ENCODE measurements at regions not wholly inside any gene's neighbourhood (a gene's known extent, or its start where the extent isn't known, plus 50 kb on each side); places are given as distances from the start of the nearest gene placed in this dataset.

DNA sequence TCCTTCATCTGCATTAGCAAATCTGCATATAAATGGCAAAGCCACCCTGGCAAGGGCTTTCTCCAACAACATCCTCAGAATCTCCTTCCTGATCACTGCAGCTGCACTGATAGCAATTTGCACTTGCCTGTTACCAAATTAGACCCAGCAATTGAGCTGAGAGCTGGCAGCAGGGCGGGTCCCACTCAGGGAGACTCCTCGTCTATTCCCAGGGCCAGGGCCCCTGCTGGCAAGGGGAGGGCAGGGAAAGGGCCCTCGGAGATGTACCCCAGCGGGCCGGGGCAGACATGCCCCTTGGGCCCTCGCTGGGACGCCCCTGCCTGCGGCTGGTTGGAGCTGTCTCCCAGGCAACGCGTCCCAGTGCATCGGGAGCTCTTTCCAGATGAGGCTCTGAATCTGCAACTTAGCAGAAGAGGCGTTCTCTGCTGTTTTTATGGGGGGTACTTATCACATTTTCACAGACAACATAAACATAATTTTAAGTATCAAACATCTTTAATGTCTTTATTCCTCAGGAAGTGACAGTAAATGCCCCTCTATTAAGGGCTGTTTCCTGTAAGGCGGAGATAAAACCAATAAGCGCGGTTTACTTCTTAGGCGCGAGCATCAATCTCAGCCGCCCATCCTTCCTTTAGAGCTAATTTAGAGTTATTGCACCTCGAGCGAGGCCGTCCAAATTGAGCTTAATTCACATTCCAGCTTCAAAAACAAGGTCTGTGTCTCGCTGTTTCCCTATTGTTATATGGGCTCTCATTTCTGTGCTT, 249.0 kb upstream of the PPP2R2D start:
- H3K4me3 Mint-ChIP-seq, result no peak overlapping the region
- H3K27ac Mint-ChIP-seq, result no peak overlapping the region
- DNase-seq, result no peak
- no peaks in the 10 kb centered on the region for H3K36me3 Mint-ChIP-seq (ENCODE audit: low read depth)
- H3K27me3 Mint-ChIP-seq, result peaks cover 4% of the 10 kb centered on the region
- H3K4me1 Mint-ChIP-seq, result no peaks in the 10 kb centered on the region
- CTCF ChIA-PET, result interaction anchor here (0.7 kb wide), 1 partner anchor 16 kb away, joined by 4 read pairs; no protein-coding TSS in a partner anchor
- no peaks in the 10 kb centered on the region for H3K9me3 Mint-ChIP-seq
- POLR2A ChIA-PET, result no interaction called here

DNA sequence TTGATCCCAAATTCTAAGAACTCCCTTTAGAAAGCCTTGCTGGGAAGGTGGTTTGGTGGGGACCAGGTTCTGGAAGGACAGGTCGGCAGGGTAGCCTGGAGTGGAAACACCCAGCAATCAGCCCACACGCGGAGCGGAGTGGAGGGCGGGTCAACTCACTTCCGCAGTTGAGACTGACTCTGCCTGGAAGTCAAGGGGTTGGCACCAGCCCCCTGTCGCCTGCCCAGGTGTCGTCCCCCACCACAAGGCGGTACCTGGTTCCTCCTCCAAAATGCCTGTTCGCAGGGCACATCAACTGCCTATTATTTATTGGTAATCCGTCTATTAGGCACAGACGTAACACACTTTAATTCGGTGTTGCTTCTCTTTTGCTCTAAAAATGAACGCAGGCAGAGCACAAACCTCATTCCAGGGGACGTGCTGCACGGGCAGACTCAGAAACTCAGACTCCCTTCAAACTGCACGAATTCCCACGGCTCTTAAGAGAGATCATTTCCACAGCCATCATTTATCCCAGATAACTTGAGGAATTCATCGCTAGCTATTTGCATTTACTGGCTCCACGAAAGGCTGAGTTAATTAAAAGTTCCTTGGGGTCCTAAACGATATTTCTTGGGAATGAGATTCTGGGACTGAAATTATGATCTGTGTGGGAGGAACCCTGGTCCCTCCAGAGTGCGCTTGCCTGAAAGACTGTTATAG, 248.2 kb upstream of the PPP2R2D start:
- ChIA-PET POLR2A (no interaction called here), CTCF (interaction anchor here (0.7 kb wide), 1 partner anchor 17 kb away, joined by 4 read pairs; no protein-coding TSS in a partner anchor)
- no peaks in the 10 kb centered on the region for H3K36me3 Mint-ChIP-seq (ENCODE audit: low read depth)

GRCh38 chr10:131653140-131653539, 247.7 kb upstream of the PPP2R2D start:
- Mint-ChIP-seq H3K4me3 (no peak overlapping the region), H3K27me3 (peaks cover 4% of the 10 kb centered on the region), H3K36me3 (ENCODE audit: low read depth) (no peaks in the 10 kb centered on the region), H3K4me1 (no peaks in the 10 kb centered on the region), H3K27ac (no peak overlapping the region), H3K9me3 (no peaks in the 10 kb centered on the region)
- CTCF ChIA-PET, result no interaction called here
- DNase-seq, result no peak
- POLR2A ChIA-PET, result no interaction called here

More for the DNA sequence above, 248.2 kb upstream of the PPP2R2D start:
- no peaks in the 10 kb centered on the region for H3K4me1 Mint-ChIP-seq
- no peak overlapping the region for H3K4me3 Mint-ChIP-seq
- peaks cover 4% of the 10 kb centered on the region for H3K27me3 Mint-ChIP-seq
- no peak for DNase-seq
- no peaks in the 10 kb centered on the region for H3K9me3 Mint-ChIP-seq
- H3K27ac Mint-ChIP-seq, result no peak overlapping the region

DNA sequence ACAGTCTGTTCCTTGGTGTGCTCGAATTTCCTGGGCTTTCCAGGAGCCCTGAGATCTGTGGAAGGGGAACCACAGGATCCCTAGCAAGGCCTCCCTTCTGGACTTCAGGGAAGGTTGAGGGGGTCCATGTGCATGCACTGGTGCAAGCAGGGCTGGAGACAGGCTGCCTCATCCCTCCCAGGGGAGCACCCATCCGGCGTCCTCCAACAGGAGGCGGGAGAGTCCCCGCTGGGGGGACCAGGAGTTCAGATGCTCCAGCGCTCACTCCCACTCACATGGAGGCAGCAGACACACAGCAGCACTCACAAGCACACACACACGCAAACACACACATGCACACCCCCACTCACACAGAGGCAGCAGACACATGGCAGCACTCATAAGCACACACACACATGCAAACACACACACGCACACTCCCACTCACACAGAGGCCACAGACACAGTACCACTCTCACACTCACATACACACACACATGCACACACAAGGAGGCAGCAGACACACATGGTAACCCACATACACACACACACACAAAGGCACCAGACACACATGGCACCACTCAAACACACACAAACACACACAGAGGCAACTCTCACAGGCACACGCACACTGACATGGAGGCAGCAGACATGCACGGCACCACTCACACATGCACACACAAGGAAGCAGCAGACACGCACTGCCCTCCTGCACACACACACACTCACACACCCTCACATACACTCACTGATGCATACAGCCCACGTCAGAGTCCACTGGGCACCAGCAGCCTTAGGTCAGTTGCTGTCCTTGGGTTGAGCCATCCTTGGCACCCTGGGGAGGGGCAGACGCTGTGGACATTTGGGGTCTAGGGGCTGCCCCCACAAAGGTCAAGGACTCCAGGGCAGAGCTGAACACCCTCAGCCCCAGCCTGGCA, 247.0 kb upstream of the PPP2R2D start:
- no peaks in the 10 kb centered on the region for H3K4me1 Mint-ChIP-seq
- no peaks in the 10 kb centered on the region for H3K9me3 Mint-ChIP-seq
- H3K27ac Mint-ChIP-seq, result no peak overlapping the region
- no peaks in the 10 kb centered on the region for H3K36me3 Mint-ChIP-seq (ENCODE audit: low read depth)
- no peak overlapping the region for H3K4me3 Mint-ChIP-seq
- H3K27me3 Mint-ChIP-seq, result peaks cover 4% of the 10 kb centered on the region
- DNase-seq, result no peak
- POLR2A ChIA-PET, result no interaction called here
- CTCF ChIA-PET, result no interaction called here

GRCh38 chr10:131654471-131655087, 246.2 kb upstream of the PPP2R2D start:
- H3K27me3 Mint-ChIP-seq, result peaks cover 4% of the 10 kb centered on the region
- H3K4me1 Mint-ChIP-seq, result no peaks in the 10 kb centered on the region
- H3K4me3 Mint-ChIP-seq, result no peak overlapping the region
- H3K9me3 Mint-ChIP-seq, result no peaks in the 10 kb centered on the region
- no peaks in the 10 kb centered on the region for H3K36me3 Mint-ChIP-seq (ENCODE audit: low read depth)
- POLR2A ChIA-PET, result no interaction called here
- CTCF ChIA-PET, result no interaction called here
- no peak overlapping the region for H3K27ac Mint-ChIP-seq
- no peak for DNase-seq

GRCh38 chr10:131655101-131655849, 245.5 kb upstream of the PPP2R2D start:
- Mint-ChIP-seq H3K27ac (no peak overlapping the region), H3K9me3 (no peaks in the 10 kb centered on the region), H3K27me3 (peaks cover 4% of the 10 kb centered on the region), H3K36me3 (ENCODE audit: low read depth) (no peaks in the 10 kb centered on the region), H3K4me3 (no peak overlapping the region), H3K4me1 (no peaks in the 10 kb centered on the region)
- ChIA-PET POLR2A (no interaction called here), CTCF (no interaction called here)
- no peak for DNase-seq

- H3K27ac Mint-ChIP-seq, result no peak overlapping the region
- POLR2A ChIA-PET, result no interaction called here
- H3K9me3 Mint-ChIP-seq, result no peaks in the 10 kb centered on the region
- peaks cover 4% of the 10 kb centered on the region for H3K27me3 Mint-ChIP-seq
- DNase-seq, result no peak
- no peaks in the 10 kb centered on the region for H3K36me3 Mint-ChIP-seq (ENCODE audit: low read depth)
- CTCF ChIA-PET, result no interaction called here
- no peaks in the 10 kb centered on the region for H3K4me1 Mint-ChIP-seq
- H3K4me3 Mint-ChIP-seq, result no peak overlapping the region
These were observed 244.8 kb upstream of the PPP2R2D start for GRCh38 chr10:131656009-131656408.

DNA sequence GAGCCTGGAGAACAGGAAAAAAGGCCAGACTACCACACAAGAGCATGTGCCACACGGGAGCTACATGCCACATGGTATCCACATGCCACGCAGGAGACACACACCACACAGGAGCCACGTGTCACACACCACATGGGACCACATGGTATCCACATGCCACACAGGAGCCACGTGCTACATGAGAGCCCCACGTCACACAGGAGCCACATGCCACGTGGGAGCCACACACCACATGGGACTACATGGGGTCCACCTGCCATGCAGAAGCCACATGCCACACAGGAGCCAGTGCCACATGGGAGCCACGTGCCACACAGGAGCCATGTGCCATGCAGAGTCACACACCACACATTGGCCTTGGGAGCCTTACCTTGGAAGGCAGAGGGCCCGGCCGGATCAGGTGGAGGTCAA, 244.4 kb upstream of the PPP2R2D start:
- Mint-ChIP-seq H3K27ac (no peak overlapping the region), H3K4me3 (no peak overlapping the region), H3K27me3 (peaks cover 4% of the 10 kb centered on the region), H3K4me1 (no peaks in the 10 kb centered on the region), H3K36me3 (ENCODE audit: low read depth) (no peaks in the 10 kb centered on the region), H3K9me3 (no peaks in the 10 kb centered on the region)
- POLR2A ChIA-PET, result no interaction called here
- CTCF ChIA-PET, result no interaction called here
- no peak for DNase-seq

- DNase-seq, result no peak
- POLR2A ChIA-PET, result no interaction called here
- H3K9me3 Mint-ChIP-seq, result no peaks in the 10 kb centered on the region
- peak overlapping the region; percentile 9 for H3K27ac Mint-ChIP-seq
- H3K36me3 Mint-ChIP-seq (ENCODE audit: low read depth), result no peaks in the 10 kb centered on the region
- H3K4me1 Mint-ChIP-seq, result no peaks in the 10 kb centered on the region
- H3K27me3 Mint-ChIP-seq, result no peaks in the 10 kb centered on the region
- no peak overlapping the region for H3K4me3 Mint-ChIP-seq
- CTCF ChIA-PET, result no interaction called here
These were observed 243.4 kb upstream of the PPP2R2D start for GRCh38 chr10:131657318-131657984.

DNA sequence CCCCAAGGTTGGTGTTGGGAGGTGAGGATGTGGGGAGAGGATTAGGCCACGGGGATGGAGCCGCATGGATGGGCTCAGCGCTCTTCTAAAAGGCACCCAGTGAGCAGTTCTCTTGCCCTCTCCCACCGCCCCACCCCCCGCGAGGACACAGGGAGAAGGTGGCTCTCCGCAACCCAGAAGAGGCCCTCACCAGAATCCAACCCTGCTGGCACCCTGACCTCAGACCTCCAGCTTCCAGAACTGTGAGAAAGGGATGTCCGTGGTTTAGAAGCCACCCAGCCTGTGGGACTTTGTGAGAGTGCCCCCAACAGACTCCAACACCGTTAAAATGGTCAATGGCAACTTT, 242.8 kb upstream of the PPP2R2D start:
- CTCF ChIA-PET, result no interaction called here
- H3K4me1 Mint-ChIP-seq, result no peaks in the 10 kb centered on the region
- H3K36me3 Mint-ChIP-seq (ENCODE audit: low read depth), result no peaks in the 10 kb centered on the region
- POLR2A ChIA-PET, result no interaction called here
- no peak overlapping the region for H3K4me3 Mint-ChIP-seq
- DNase-seq, result no peak
- H3K27ac Mint-ChIP-seq, result no peak overlapping the region
- no peaks in the 10 kb centered on the region for H3K9me3 Mint-ChIP-seq
- H3K27me3 Mint-ChIP-seq, result no peaks in the 10 kb centered on the region

DNA sequence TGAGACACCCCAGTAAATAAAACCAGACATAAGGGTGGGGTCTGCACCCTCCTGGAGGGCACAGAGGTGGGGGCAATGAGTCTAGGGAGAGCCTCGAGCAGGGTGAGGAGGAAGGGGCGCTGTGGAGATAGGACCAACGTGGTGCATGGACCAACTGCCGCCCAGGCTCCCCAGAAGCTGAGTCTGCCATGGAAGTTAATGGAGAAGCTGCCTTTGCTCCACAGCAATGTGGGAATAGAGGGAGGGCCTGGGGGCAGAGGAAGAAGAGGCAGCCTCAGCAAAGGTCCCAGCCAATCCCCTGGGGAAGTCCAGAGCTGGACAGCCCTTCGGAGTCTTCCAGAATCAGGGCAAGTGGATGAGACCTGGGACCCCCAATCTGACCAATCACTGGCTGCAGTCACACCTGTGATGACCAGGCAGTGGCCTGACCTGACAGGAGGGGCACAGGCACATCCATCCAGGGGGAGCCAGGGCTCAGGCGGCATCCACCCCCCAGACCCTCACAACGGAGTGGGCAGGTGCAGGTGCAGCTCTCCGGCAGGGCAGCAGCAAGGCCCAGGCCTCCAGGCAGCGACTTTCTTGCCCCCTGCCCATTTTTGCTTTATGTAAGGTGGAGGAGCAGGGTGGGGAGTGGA, 242.2 kb upstream of the PPP2R2D start:
- ChIA-PET POLR2A (no interaction called here), CTCF (no interaction called here)
- H3K4me1 Mint-ChIP-seq, result no peaks in the 10 kb centered on the region
- H3K36me3 Mint-ChIP-seq (ENCODE audit: low read depth), result no peaks in the 10 kb centered on the region
- H3K27ac Mint-ChIP-seq, result no peak overlapping the region
- no peaks in the 10 kb centered on the region for H3K27me3 Mint-ChIP-seq
- H3K4me3 Mint-ChIP-seq, result no peak overlapping the region
- no peak for DNase-seq
- H3K9me3 Mint-ChIP-seq, result no peaks in the 10 kb centered on the region

DNA sequence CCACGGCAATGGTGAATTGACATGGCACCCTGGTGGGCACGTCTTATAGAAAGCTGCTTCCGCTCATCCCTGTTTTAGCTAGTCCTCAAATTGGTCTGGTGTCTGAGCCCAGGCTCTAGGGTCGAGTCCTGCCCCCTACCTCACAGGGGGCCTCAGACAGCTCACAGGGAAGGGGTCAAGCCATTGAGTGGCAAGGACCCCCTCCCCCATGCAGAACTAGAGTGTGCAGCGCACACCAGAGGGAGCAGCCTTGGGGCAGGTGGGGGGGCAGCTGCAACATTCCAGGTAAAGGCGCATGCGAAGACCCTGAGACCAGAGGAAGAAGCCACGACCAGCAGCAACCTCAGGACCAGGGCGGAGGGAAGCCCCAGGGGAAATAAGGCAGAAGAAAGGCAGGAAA, 240.4 kb upstream of the PPP2R2D start:
- no peak overlapping the region for H3K4me3 Mint-ChIP-seq
- H3K27me3 Mint-ChIP-seq, result no peaks in the 10 kb centered on the region
- H3K9me3 Mint-ChIP-seq, result no peaks in the 10 kb centered on the region
- ChIA-PET POLR2A (no interaction called here), CTCF (no interaction called here)
- H3K27ac Mint-ChIP-seq, result no peak overlapping the region
- no peaks in the 10 kb centered on the region for H3K4me1 Mint-ChIP-seq
- DNase-seq, result no peak
- no peaks in the 10 kb centered on the region for H3K36me3 Mint-ChIP-seq (ENCODE audit: low read depth)
